ENCODE measurements at regions not wholly inside any gene's neighbourhood (a gene's known extent, or its start where the extent isn't known, plus 50 kb on each side); places are given as distances from the start of the nearest gene placed in this dataset.

GRCh38 chr2:101524806-101525430, 50.0 kb upstream of the RFX8 start:
- Histone ChIP-seq H3K4me1 (replicated peaks) (no peaks in the 10 kb centered on the region), H3K36me3 (no peaks in the 10 kb centered on the region), H3K27ac (no peak overlapping the region), H3K9me3 (no peaks in the 10 kb centered on the region), H3K4me3 (no peak overlapping the region), H3K27me3 (replicated peaks; ENCODE audit: insufficient read depth) (no peaks in the 10 kb centered on the region)
- TF ChIP-seq CTCF (IDR thresholded peaks at IDR 0.05): no peak
- no peak for TF ChIP-seq POLR2A (IDR thresholded peaks at IDR 0.05)
- no peak for TF ChIP-seq POLR2AphosphoS5 (IDR thresholded peaks at IDR 0.05)
- intact Hi-C loops (cut with DNase I): no loop called here
- no peak for DNase-seq (ENCODE audit: low spot score)
- whole genome bisulfite sequencing: 93% methylated on average over 6 of the region's 6 CpGs

All from prostate gland (tissue), 2 donors.